GM19395 (cell line): ENCODE measurements at regions not wholly inside any gene's neighbourhood (a gene's known extent, or its start where the extent isn't known, plus 50 kb on each side); places are given as distances from the start of the nearest gene placed in this dataset.
"Not testable (repeated sequence)": the region's sequence is repeated elsewhere in the genome, so short reads cannot be mapped to it uniquely, and the experiment has no call there.

ENCODE experiments used
- ATAC-seq: cut with Tn5 transposase; IDR thresholded peaks from one replicate; pipeline ENCODE4 v1.9.1; 2021; ENCODE audit warnings: mild to moderate bottlenecking, moderate library complexity; ENCODE audit not compliant: unreplicated experiment

- ATAC-seq, result no peak
These were observed 63.3 kb downstream of the POU4F1 start for GRCh38 chr13:78540058-78540457.

- not testable (repeated sequence) for ATAC-seq
These were observed 77.3 kb downstream of the POU4F1 start for GRCh38 chr13:78526044-78526443.

GRCh38 chr13:78524936-78525335 is 78.4 kb downstream of the POU4F1 start:
- ATAC-seq, result no peak

- no peak for ATAC-seq
These were observed 82.3 kb downstream of the POU4F1 start for GRCh38 chr13:78521091-78521490.

- ATAC-seq, result no peak
These were observed 82.9 kb downstream of the POU4F1 start for GRCh38 chr13:78520425-78520824.

GRCh38 chr13:78518482-78518881 is 84.9 kb downstream of the POU4F1 start:
- ATAC-seq, result not testable (repeated sequence)

- ATAC-seq, result no peak
These were observed 103.5 kb downstream of the POU4F1 start for GRCh38 chr13:78499802-78500201.

GRCh38 chr13:78497702-78498355 is 105.5 kb downstream of the POU4F1 start:
- ATAC-seq, result no peak

GRCh38 chr13:78491978-78492377 is 111.4 kb downstream of the POU4F1 start:
- ATAC-seq, result no peak

GRCh38 chr13:78490225-78490624 is 113.1 kb downstream of the POU4F1 start:
- not testable (repeated sequence) for ATAC-seq

- ATAC-seq, result no peak
These were observed 115.6 kb downstream of the POU4F1 start for GRCh38 chr13:78487707-78488106.

GRCh38 chr13:78485803-78486202 is 117.5 kb downstream of the POU4F1 start:
- ATAC-seq, result no peak

- no peak for ATAC-seq
These were observed 125.2 kb downstream of the POU4F1 start for GRCh38 chr13:78478183-78478582.

GRCh38 chr13:78476910-78477309 is 126.4 kb downstream of the POU4F1 start:
- ATAC-seq, result no peak

GRCh38 chr13:78468621-78469020 is 134.7 kb downstream of the POU4F1 start:
- ATAC-seq, result no peak

- ATAC-seq, result no peak
These were observed 138.1 kb downstream of the POU4F1 start for GRCh38 chr13:78465250-78465649.

GRCh38 chr13:78460176-78460575 is 143.2 kb downstream of the POU4F1 start:
- ATAC-seq, result no peak

- ATAC-seq, result no peak
These were observed 159.5 kb downstream of the POU4F1 start for GRCh38 chr13:78443839-78444238.

- no peak for ATAC-seq
These were observed 165.6 kb downstream of the POU4F1 start for GRCh38 chr13:78437781-78438180.

- no peak for ATAC-seq
These were observed 167.0 kb downstream of the POU4F1 start for GRCh38 chr13:78436311-78436710.

- ATAC-seq, result no peak
These were observed 172.0 kb downstream of the POU4F1 start for GRCh38 chr13:78431328-78431727.

- no peak for ATAC-seq
These were observed 172.5 kb downstream of the POU4F1 start for GRCh38 chr13:78430811-78431210.

- ATAC-seq, result no peak
These were observed 173.1 kb downstream of the POU4F1 start for GRCh38 chr13:78430166-78430791.
